Spleen (tissue), 11 donors: ENCODE measurements at regions not wholly inside any gene's neighbourhood (a gene's known extent, or its start where the extent isn't known, plus 50 kb on each side); places are given as distances from the start of the nearest gene placed in this dataset.

Experiments
- DNase-seq: peaks from one replicate; pipeline ENCODE4 v3.0.0-alpha.2; 2020
- H3K27ac ChIP-seq, 8 donors: fragments of 200-600 bp; sonication (generic) in 7 of 8; 1 replicate in 4 of 8; 2 replicates in 4 of 8; pipeline versions ENCODE4 v1.5.0 to v1.8.0; 2016 to 2021; ENCODE audit warnings: inconsistent platforms in 4 of 8, mild to moderate bottlenecking in 4 of 8, moderate library complexity in 1 of 8
- H3K27me3 ChIP-seq, 7 donors: fragments of 200-600 bp; sonication (generic) in 6 of 7; replicated peaks in 1 of 7; 1 replicate in 4 of 7; 2 replicates in 3 of 7; pipeline versions ENCODE4 v1.5.0 to v1.8.0; 2016 to 2021; ENCODE audit warnings: inconsistent platforms in 3 of 7, mild to moderate bottlenecking in 1 of 7
- H3K36me3 ChIP-seq, 6 donors: fragments of 200-600 bp; sonication (generic) in 5 of 6; 1 replicate in 4 of 6; 2 replicates in 2 of 6; pipeline versions ENCODE4 v1.5.0 to v1.8.0; 2016 to 2021; ENCODE audit warnings: inconsistent platforms in 2 of 6
- H3K4me1 ChIP-seq, 6 donors: fragments of 200-600 bp; sonication (generic) in 5 of 6; 1 replicate in 3 of 6; 2 replicates in 3 of 6; pipeline versions ENCODE4 v1.5.0 to v1.8.0; 2016 to 2021; ENCODE audit warnings: inconsistent platforms in 3 of 6
- H3K4me3 ChIP-seq, 8 donors: fragments of 200-600 bp; sonication (generic) in 7 of 8; 1 replicate in 4 of 8; 2 replicates in 4 of 8; pipeline versions ENCODE4 v1.5.0 to v1.8.0; 2016 to 2021; ENCODE audit warnings: inconsistent platforms in 4 of 8, mild to moderate bottlenecking in 4 of 8, moderate library complexity in 2 of 8
- H3K9me3 ChIP-seq, 8 donors: fragments of 200-600 bp; sonication (generic) in 7 of 8; 1 replicate in 4 of 8; 2 replicates in 4 of 8; pipeline versions ENCODE4 v1.5.0 to v1.8.0; 2016 to 2021; ENCODE audit warnings: inconsistent platforms in 4 of 8
- POLR2A ChIP-seq, 3 donors: fragments of 450-650 bp; IDR thresholded peaks; one replicate each; pipeline ENCODE4 v1.5.1; 2017; ENCODE audit warnings: antibody characterized with exemption in 3 of 3, mild to moderate bottlenecking in 1 of 3
- POLR2AphosphoS5 ChIP-seq, 3 donors: sonication (generic); formaldehyde crosslinking; IDR thresholded peaks; one replicate each; pipeline ENCODE4 v1.5.1; 2017; ENCODE audit warnings: antibody characterized with exemption in 3 of 3
- WGBS, 5 donors: extraction: QIAGEN DNeasy Blood & Tissue Kit in 3 of 5; methylation state at CpG; one replicate each; pipeline versions ENCODE4 v1.1.5 to v1.1.7; 2013 to 2018; 5-methylcytosine and 5-hydroxymethylcytosine counted together
- intact Hi-C: fragments of 100-400 bp; cut with DNase I; formaldehyde crosslinking; loops from one replicate; pipeline ENCODE4 v1.15.0; 2023; ENCODE audit warnings: low total_unique reads
- TF ChIP-seq, protein P1 (sequence below), 11 experiments: fragments of 200-600 bp in 7 of 11; fragments of 450-650 bp in 4 of 11; sonication (generic) in 4 of 11; IDR thresholded peaks in 8 of 11; conservative IDR thresholded peaks in 3 of 11; 1 replicate in 7 of 11; 2 replicates in 4 of 11; pipeline versions ENCODE4 v1.4.0 to v1.8.0; 2016 to 2021; ENCODE audit warnings: antibody characterized with exemption in 11 of 11, inconsistent platforms in 4 of 11, mild to moderate bottlenecking in 1 of 11
- donor health status: healthy with polysubstance abuse.
- donor health status: DM: no; HTN: no; CAD: no; lungs with moderate emphysema.
- donor health status: DM: no; HTN: no; CAD: no.
- donor health status: Bipolar disorder and iron deficiency.
- donor health status: healthy.
- donor health status: DM: no; HTN: no; CAD: no.
- donor health status: DM: yes; HTN: yes; CAD: no.

DNA sequence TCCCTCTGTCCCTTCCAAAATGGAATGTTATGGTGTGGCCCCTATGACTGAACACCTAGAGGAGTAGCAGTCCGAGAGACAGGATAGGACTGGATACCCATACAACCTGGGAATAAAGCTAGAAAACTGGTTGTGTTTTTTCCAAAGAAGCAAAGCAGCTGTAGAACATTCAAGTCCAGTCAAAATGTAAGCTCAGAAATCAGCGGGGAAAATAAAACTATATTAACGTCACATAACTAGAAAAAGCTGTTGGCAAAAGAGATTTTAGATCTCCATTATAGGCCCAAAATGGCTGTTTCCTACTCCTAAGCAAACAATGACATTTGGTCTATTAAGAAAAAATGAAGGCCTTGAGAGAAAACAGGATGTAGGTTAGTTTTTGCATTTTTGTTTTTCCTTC lies 177.7 kb downstream of the PTN start:
- no peak overlapping the region for H3K27ac ChIP-seq
- H3K9me3 ChIP-seq: peaks cover 0 to 8% (median 0%) of the 10 kb centered on the region in 8 donors
- H3K4me3 ChIP-seq: no peak overlapping the region
- no peaks in the 10 kb centered on the region for H3K36me3 ChIP-seq
- WGBS, 5 donors: 80 to 91% (median 85%) methylated on average over 3 of the region's 3 CpGs
- TF ChIP-seq, protein P1, sequence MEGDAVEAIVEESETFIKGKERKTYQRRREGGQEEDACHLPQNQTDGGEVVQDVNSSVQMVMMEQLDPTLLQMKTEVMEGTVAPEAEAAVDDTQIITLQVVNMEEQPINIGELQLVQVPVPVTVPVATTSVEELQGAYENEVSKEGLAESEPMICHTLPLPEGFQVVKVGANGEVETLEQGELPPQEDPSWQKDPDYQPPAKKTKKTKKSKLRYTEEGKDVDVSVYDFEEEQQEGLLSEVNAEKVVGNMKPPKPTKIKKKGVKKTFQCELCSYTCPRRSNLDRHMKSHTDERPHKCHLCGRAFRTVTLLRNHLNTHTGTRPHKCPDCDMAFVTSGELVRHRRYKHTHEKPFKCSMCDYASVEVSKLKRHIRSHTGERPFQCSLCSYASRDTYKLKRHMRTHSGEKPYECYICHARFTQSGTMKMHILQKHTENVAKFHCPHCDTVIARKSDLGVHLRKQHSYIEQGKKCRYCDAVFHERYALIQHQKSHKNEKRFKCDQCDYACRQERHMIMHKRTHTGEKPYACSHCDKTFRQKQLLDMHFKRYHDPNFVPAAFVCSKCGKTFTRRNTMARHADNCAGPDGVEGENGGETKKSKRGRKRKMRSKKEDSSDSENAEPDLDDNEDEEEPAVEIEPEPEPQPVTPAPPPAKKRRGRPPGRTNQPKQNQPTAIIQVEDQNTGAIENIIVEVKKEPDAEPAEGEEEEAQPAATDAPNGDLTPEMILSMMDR (IDR thresholded peaks at IDR 0.05 in 8 of 11, conservative IDR thresholded peaks at IDR 0.05 in 3 of 11): no peak
- TF ChIP-seq POLR2A (IDR thresholded peaks at IDR 0.05) (no peak), POLR2AphosphoS5 (IDR thresholded peaks at IDR 0.05) (no peak)
- H3K4me1 ChIP-seq: no peaks in the 10 kb centered on the region
- no peak for DNase-seq
- H3K27me3 ChIP-seq: no peaks in the 10 kb centered on the region
- intact Hi-C loops: no loop called here

DNA sequence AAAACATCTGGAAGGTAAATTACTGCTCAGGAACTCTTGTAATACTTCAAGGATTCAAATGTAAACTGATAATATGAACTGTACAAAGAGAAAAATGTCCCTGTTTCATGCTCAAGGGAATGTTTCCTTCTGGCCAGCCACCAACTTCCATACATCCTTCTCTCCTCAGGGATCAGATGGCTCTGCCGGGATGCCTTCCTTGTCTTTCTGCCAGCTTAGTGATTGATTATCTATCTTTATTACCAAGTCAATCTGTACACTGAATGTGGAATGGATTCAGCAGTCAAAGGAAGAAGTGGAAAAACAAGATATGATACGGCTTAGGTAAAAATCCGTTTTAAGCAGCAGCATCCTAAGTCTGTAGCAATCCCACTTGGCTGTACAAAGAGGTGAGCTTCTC lies 178.3 kb downstream of the PTN start:
- Histone ChIP-seq H3K36me3 (no peaks in the 10 kb centered on the region), H3K27me3 (no peaks in the 10 kb centered on the region), H3K27ac (no peak overlapping the region), H3K4me1 (no peaks in the 10 kb centered on the region), H3K4me3 (no peak overlapping the region), H3K9me3 (peaks cover 0 to 9% (median 0%) of the 10 kb centered on the region in 8 donors)
- intact Hi-C loops: no loop called here
- TF ChIP-seq POLR2AphosphoS5 (IDR thresholded peaks at IDR 0.05): no peak
- no peak for TF ChIP-seq POLR2A (IDR thresholded peaks at IDR 0.05)
- TF ChIP-seq, protein P1 (IDR thresholded peaks at IDR 0.05 in 8 of 11, conservative IDR thresholded peaks at IDR 0.05 in 3 of 11): no peak
- WGBS, 5 donors: 80 to 92% (median 86%) methylated on average over 3 of the region's 3 CpGs
- no peak for DNase-seq

DNA sequence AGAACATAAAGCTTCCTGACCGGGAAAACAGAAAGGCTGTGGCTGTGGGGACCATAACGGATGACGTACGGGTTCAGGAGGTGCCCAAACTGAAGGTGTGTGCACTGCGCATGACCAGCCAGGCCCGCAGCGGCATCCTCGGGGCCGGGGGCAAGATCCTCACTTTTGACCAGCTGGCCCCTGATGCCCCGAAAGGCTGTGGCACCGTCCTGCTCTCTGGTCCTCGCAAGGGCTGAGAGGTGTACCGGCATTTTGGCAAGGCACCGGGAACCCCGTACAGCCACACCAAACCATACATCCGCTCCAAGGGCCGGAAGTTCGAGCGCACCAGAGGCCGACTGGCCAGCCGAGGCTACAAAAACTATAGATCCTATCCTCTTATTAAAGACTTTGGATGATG lies 179.3 kb downstream of the PTN start:
- H3K27me3 ChIP-seq: no peaks in the 10 kb centered on the region
- DNase-seq: peak; percentile 63

DNA sequence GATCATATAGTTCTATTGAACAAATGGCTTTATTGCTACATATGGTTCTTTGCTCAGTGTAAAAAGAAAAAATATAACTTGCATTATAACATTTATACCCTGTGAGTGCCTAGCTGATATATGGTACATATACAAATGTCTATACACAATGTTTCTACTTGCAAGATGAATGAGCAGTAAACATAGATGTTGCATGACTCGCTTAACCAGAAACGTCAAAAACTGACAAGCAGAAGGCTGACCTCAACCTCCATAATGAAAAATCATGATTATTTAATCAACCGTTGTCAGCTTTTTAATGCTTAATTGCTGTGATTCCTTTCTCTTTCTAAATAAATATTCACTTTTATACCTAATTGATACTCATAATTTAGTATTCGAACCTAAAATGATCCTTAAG lies 183.3 kb downstream of the PTN start:
- H3K4me3 ChIP-seq: no peak overlapping the region
- TF ChIP-seq POLR2AphosphoS5 (IDR thresholded peaks at IDR 0.05): no peak
- no peak for TF ChIP-seq POLR2A (IDR thresholded peaks at IDR 0.05)
- TF ChIP-seq, protein P1 (IDR thresholded peaks at IDR 0.05 in 8 of 11, conservative IDR thresholded peaks at IDR 0.05 in 3 of 11): no peak
- no peak for DNase-seq
- intact Hi-C loops: no loop called here
- 81 to 85% (median 83%) methylated on average over 4 of the region's 4 CpGs for WGBS, 5 donors
- peaks cover 0 to 26% (median 13%) of the 10 kb centered on the region in 8 donors for H3K9me3 ChIP-seq
- H3K36me3 ChIP-seq: no peaks in the 10 kb centered on the region
- no peaks in the 10 kb centered on the region for H3K4me1 ChIP-seq
- no peaks in the 10 kb centered on the region for H3K27me3 ChIP-seq
- no peak overlapping the region for H3K27ac ChIP-seq

More for the DNA sequence above, 179.3 kb downstream of the PTN start:
- 91 to 95% (median 95%) methylated on average over 21 of the region's 21 CpGs for WGBS, 5 donors
- Histone ChIP-seq H3K4me1 (no peaks in the 10 kb centered on the region), H3K4me3 (no peak overlapping the region), H3K9me3 (peaks cover 0 to 11% (median 0%) of the 10 kb centered on the region in 8 donors), H3K36me3 (no peaks in the 10 kb centered on the region), H3K27ac (no peak overlapping the region)
- intact Hi-C loops: no loop called here
- TF ChIP-seq, protein P1 (IDR thresholded peaks at IDR 0.05 in 8 of 11, conservative IDR thresholded peaks at IDR 0.05 in 3 of 11): no peak
- TF ChIP-seq POLR2A (IDR thresholded peaks at IDR 0.05) (no peak), POLR2AphosphoS5 (IDR thresholded peaks at IDR 0.05) (no peak)
